GM21381 (cell line): ENCODE measurements at regions not wholly inside any gene's neighbourhood (a gene's known extent, or its start where the extent isn't known, plus 50 kb on each side); places are given as distances from the start of the nearest gene placed in this dataset.

Experiments
- ATAC-seq: cut with Tn5 transposase; IDR thresholded peaks from one replicate; pipeline ENCODE4 v1.9.1; 2021; ENCODE audit warnings: mild to moderate bottlenecking, moderate library complexity; ENCODE audit not compliant: unreplicated experiment

- no peak for ATAC-seq
These were observed 460.6 kb downstream of the KCNJ2 start for GRCh38 chr17:70629902-70630301.

DNA sequence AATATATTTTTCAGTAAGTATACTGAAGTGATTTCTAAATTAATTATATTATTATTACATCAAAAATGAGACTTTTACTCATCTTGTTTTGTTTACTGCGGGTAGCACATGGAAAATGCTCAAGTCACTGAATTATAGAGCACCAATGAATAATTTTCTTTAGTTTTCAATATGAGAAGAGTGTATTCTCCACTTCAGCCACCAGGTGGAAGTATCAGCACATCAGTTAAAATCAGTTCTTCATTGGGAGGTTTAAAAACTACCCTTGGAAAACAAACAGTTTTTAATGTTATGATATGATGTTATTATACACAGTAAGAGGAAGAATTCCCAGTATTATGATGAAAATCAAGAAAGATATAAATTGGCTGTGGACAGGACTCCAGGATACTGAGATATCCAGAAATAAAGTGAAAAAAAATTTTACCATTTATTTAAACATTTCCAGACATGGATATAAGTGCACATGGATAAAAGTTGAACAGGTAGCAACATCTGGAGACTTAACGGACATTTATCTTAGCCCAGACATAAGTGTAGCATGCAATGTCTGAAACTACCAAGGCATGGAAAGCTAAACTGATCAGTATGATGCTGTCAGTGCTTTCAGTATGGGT lies 467.3 kb downstream of the KCNJ2 start:
- no peak for ATAC-seq

- no peak for ATAC-seq
These were observed 472.7 kb downstream of the KCNJ2 start for GRCh38 chr17:70642059-70642458.

- no peak for ATAC-seq
These were observed 474.8 kb downstream of the KCNJ2 start for GRCh38 chr17:70644096-70644495.

DNA sequence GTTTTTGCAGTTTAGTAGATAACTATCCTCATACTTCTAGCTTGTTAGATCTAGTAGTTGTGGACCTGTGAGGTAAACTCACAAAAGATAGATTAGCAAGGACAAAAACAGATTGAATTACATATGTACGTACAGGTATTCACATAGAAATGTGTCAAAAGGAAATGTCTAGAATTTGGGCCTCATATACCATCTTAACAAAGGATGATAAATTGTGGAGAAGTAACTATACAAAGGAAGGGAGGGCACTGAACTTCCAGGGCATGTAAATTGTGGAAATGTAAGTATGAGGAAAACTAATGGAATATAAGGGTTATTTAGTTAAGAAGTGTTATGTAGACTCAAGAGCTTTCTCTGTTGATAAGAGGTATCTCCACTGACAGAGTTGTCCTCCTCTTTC lies 477.3 kb downstream of the KCNJ2 start:
- ATAC-seq, result no peak

GRCh38 chr17:70648166-70648565 lies 478.8 kb downstream of the KCNJ2 start:
- no peak for ATAC-seq

DNA sequence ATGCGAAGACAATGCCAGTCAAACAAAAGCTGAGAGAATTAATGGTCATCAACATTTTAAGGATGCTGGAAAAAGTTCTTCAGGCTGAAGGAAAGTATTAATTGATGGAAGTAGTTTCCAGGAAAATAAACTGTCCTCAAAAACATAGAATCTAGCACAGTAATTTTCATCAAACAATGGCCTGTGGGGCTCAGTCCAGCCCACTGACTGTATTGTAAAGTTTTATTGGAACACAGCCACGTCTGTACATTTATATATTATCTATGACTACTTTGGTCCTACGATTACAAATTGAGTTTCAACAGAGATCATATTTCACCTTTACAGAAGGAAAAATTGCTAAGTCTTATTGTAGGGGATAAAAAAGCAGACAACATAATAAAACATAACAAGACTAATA lies 484.5 kb downstream of the KCNJ2 start:
- ATAC-seq, result no peak

GRCh38 chr17:70654706-70655105 lies 485.4 kb downstream of the KCNJ2 start:
- ATAC-seq, result no peak

DNA sequence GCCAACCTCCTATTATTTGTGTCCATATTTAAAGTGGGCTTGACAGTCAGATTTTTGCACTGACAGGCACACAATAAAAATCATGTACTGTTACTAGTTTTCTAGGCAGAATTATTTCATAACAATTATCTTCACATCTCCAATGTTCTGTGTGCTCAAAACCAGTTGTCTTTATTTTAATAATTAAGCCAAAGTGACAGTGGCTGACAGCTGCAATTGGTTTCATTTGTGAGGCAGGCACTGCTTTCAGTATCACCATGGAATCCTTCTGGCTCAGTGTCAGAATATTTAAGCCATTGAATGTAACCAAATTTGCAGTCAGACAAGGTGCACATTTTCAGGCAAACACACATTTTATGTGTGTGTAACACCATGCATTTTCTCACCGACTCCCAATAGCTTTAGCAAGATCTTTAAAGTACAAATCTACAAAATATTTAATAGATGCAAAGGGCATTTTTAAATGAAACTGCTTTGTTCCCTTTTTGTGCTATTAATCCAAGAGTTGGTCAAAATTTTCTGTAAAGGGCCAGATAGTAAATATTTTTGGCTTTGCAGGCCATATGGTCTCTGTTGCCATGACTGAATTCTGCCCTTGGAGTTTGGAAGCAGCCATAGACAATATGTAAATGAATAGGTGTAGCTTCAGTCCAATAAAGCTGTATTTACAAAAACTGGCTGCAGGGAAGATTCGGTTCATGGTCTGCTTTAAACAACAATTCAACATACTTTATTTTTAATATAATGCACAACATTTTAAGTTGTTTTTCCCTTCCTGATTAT lies 486.0 kb downstream of the KCNJ2 start:
- ATAC-seq, result no peak

DNA sequence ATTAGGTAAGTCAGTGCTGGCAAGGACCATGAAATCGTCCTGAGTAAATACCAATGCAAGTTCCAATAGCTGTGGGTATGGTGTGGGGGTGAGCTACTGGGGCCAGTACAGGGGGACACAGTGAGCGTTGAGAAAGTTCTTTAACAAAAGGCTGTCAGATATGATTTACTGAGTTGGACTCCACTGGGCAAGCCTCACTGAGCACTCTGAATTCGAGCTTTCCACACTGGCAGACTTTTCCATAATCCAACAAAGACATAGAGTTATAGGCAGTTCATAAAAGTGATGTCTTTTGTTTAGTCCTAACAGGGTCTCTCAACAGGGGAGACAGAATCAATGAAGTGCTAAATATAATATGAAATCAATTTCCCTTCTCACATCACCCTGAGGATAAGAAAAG lies 489.0 kb downstream of the KCNJ2 start:
- no peak for ATAC-seq

GRCh38 chr17:70658840-70659239 lies 489.5 kb downstream of the KCNJ2 start:
- no peak for ATAC-seq

DNA sequence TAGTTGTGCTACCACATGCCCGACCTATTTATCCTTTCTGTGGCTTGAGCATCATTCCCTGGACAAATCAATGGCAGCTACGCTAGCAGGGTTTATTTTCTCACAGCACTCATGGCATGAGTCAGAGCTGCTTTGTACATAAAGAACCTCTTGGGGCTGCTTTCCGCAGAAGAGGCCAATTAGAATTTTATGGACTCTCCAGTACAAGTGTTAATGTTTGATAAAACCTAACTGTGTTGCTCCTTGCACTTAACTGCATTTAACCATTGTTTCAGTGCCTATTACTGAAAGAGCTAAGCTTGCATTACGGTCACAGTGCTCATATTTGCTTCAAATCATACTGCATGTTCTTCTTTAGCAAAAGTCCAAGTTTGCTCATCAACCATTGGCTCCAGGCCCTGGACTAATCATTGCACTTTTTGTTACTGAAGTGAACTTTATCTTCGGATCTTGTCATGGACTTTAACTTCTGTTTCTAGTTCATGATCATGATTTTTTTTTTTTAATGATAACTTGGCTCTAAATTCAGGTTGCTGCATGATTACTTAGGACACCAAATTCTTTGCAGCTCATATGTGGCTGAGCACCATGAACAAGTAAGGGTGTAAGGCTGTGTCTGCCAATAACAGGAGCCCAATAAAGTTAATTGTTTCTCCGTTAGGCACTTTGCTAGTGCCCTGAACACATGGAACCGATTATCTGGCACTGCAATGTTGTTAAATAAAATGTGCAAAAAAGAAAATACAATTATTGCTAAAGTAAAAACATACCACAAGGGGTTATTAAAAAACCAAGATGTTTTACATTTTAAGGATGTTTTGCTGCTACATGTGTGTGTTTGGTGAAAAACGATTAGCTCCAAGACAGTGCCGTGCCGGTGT lies 492.2 kb downstream of the KCNJ2 start:
- no peak for ATAC-seq

- ATAC-seq, result no peak
These were observed 499.1 kb downstream of the KCNJ2 start for GRCh38 chr17:70668276-70668937.

DNA sequence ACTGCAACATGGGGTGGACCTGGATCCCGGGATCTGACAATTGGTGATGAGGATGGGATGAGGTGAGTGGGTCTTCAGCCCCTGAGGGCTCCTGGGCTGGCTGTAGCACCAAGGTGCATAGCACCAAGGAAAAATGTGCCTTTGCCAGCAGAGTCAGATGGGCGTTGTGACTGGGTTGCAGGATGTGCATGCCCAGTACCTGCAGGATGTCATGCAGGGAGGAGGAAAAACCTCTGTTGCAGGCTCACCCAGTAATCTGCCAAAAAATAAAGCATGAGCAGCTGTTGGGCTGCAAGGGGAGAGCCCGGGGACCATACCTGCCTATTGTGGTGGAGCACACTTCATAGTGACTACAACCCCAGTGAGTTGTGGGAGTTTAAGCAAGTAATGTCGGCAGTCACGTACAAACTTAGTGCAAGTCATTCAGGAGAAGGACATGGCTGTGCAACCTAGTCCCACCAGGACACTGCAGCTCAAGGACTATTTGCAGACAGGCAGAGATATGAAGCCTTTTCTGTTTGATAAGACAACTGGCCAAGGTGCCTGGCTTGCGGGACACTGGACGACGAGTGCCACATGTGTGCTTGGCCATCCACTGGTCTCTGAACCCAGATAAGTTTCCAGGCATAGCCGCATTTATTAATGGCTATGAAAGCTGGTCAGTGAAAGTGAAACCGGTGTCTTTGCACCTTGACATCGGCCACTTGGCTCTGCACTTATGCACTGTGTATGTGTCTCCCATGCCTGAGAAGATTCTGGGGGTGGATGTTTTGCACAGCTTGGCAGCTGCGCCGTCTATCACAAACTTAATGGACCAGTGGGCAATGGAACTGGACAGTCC lies 499.8 kb downstream of the KCNJ2 start:
- ATAC-seq, result no peak

DNA sequence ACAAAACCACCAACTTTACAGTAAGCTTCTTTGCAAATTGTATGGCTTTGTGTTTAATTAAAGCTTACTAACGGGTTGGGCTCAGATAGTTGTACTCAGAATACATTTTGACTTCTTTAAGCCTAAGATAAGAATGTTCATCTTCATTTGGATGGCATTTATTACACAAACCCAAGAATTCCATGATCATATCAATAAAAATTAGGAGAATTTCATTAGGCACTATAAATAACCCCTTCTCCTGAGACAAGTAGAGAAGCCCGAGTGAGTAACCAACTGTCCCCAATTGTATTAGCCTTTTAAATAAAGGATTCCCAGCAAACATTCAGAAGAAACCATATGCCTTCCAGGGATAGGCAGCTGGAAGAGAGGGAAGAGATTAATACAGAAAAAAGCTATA lies 504.7 kb downstream of the KCNJ2 start:
- no peak for ATAC-seq

DNA sequence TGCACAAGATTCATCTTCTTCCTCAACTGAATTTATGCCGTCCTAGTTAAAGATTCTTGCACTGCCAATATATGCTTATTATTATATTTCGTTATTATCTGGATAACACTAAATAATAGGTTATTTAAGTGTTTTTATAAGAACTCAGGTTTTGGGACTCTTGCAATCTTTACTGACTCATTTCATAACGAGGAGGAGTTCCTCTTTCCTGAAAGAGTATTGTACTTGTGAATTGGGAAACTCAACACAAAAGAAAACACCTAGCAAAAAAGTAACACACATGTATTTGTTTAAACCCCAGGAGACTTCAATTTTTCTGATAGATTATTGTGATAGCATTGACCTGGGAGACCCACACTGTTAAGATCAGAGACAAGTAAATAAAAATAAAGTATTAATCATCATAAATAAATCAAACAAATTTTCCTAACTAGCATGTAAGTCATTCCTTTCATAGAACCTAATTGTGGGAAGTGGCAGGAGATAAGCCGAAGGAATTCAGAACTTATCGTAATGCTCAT lies 505.8 kb downstream of the KCNJ2 start:
- no peak for ATAC-seq

- ATAC-seq, result no peak
These were observed 508.7 kb downstream of the KCNJ2 start for GRCh38 chr17:70677783-70678647.

GRCh38 chr17:70678889-70679288 lies 509.6 kb downstream of the KCNJ2 start:
- no peak for ATAC-seq

- no peak for ATAC-seq
These were observed 514.6 kb downstream of the KCNJ2 start for GRCh38 chr17:70683936-70684335.
